ENCODE measurements at regions not wholly inside any gene's neighbourhood (a gene's known extent, or its start where the extent isn't known, plus 50 kb on each side); places are given as distances from the start of the nearest gene placed in this dataset.

DNA sequence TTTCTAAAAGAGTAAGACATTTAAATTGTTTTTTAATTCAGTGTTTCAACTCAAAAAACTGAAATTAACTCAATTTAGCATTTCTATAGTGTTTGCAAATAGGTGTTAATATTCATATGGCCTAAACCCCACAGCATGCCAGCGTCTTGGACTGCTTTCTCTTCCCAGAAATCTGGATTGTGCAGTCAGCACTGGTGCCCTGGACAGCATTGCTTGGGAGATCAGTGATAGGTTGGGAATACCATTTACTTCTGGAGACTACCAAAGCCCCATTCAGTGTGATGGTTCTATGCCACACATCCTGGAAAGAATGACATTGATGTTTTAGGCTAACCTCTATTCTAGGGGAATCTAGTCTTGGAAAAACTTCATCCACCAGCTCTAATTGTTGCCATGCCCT is 455.0 kb upstream of the KLHL29 start:
- TF ChIP-seq BHLHE40 (IDR thresholded peaks at IDR 0.05; ENCODE audit: borderline replicate concordance): no peak
- TF ChIP-seq L3MBTL2 (conservative IDR thresholded peaks at IDR 0.05): no peak
- TF ChIP-seq CTBP1 (IDR thresholded peaks at IDR 0.05; ENCODE audit: borderline replicate concordance): no peak
- TF ChIP-seq FOXM1 (IDR thresholded peaks at IDR 0.05; ENCODE audit: borderline replicate concordance): no peak
- no peak for TF ChIP-seq FOXA1 (IDR thresholded peaks at IDR 0.05)
- no peak for TF ChIP-seq SP1 (IDR thresholded peaks at IDR 0.05)
- TF ChIP-seq HDGF (IDR thresholded peaks at IDR 0.05; ENCODE audit: borderline replicate concordance): no peak
- TF ChIP-seq SUZ12 (IDR thresholded peaks at IDR 0.05): no peak
- TF ChIP-seq ELF4 (IDR thresholded peaks at IDR 0.05): no peak
- TF ChIP-seq ZNF384 (IDR thresholded peaks at IDR 0.05): no peak
- TF ChIP-seq FOXK2 (IDR thresholded peaks at IDR 0.05): no peak
